ENCODE measurements at regions not wholly inside any gene's neighbourhood (a gene's known extent, or its start where the extent isn't known, plus 50 kb on each side); places are given as distances from the start of the nearest gene placed in this dataset.

GRCh38 chr13:37179645-37180044, 74.2 kb upstream of the CSNK1A1L start:
- TF ChIP-seq CTCF (IDR thresholded peaks at IDR 0.05): no peak
- TF ChIP-seq POLR2A (IDR thresholded peaks at IDR 0.05): no peak
